ENCODE measurements at regions not wholly inside any gene's neighbourhood (a gene's known extent, or its start where the extent isn't known, plus 50 kb on each side); places are given as distances from the start of the nearest gene placed in this dataset.

DNA sequence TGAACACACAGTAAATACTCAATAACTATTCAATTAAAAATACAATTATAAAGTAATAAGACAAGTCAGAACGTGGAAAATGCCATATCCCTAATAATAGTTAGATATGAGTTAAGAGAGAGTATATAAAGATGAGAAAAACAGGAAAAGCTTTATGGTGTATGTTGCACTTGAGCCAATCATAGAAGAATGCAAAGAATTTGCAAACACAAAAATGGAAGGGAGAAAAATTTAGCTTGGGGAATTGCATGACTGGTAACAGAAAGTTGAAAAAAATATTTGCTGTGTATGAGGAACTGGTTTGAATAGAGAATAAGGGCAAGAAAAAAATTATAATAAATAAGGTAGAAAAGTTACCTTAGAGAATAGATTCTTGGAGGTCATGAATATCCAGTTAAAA, 739.6 kb upstream of the CXADR start:
- TF ChIP-seq POLR2A (IDR thresholded peaks at IDR 0.05): no peak
- TF ChIP-seq, protein P1, sequence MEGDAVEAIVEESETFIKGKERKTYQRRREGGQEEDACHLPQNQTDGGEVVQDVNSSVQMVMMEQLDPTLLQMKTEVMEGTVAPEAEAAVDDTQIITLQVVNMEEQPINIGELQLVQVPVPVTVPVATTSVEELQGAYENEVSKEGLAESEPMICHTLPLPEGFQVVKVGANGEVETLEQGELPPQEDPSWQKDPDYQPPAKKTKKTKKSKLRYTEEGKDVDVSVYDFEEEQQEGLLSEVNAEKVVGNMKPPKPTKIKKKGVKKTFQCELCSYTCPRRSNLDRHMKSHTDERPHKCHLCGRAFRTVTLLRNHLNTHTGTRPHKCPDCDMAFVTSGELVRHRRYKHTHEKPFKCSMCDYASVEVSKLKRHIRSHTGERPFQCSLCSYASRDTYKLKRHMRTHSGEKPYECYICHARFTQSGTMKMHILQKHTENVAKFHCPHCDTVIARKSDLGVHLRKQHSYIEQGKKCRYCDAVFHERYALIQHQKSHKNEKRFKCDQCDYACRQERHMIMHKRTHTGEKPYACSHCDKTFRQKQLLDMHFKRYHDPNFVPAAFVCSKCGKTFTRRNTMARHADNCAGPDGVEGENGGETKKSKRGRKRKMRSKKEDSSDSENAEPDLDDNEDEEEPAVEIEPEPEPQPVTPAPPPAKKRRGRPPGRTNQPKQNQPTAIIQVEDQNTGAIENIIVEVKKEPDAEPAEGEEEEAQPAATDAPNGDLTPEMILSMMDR (IDR thresholded peaks at IDR 0.05): no peak
